B cell (primary cell): ENCODE measurements at regions not wholly inside any gene's neighbourhood (a gene's known extent, or its start where the extent isn't known, plus 50 kb on each side); places are given as distances from the start of the nearest gene placed in this dataset.

Source experiments
- ATAC-seq: fragments of 200-7000 bp; cut with Tn5 transposase; one replicate; pipeline ENCODE4 v1.10.0; 2021; ENCODE audit warnings: low read depth, mild to moderate bottlenecking, moderate number of reproducible peaks, moderate library complexity
- CTCF ChIA-PET: fragments of 350-600 bp; sonication (Branson Sonifier 250); formaldehyde crosslinking; loops from one replicate; lab custom pipeline; 2021; ENCODE audit warnings: antibody characterized with exemption, inconsistent platforms; lab: Charles Lee
- POLR2A ChIA-PET: fragments of 350-600 bp; sonication (Branson Sonifier 250); formaldehyde crosslinking; loops from one replicate; lab custom pipeline; 2021; ENCODE audit warnings: antibody characterized with exemption; lab: Charles Lee
- DNase-seq: peaks from one replicate; pipeline ENCODE4 v3.0.0; 2013
- H2AFZ ChIP-seq: 2 replicates; pipeline ENCODE4 v1.6.1; 2012; ENCODE audit warnings: mild to moderate bottlenecking, low read depth, low read length; ENCODE audit not compliant: insufficient read depth, poor library complexity, severe bottlenecking
- H3K27ac ChIP-seq, 2 donors: 1 replicate in 1 of 2; 2 replicates in 1 of 2; pipeline ENCODE4 v1.5.1; 2012 to 2013; ENCODE audit warnings: low read length in 2 of 2, mild to moderate bottlenecking in 2 of 2, moderate library complexity in 1 of 2
- H3K27me3 ChIP-seq, 4 experiments: fragments of 200-600 bp in 1 of 4; sonication (generic) in 1 of 4; replicated peaks in 1 of 4; 1 replicate in 2 of 4; 2 replicates in 2 of 4; pipeline versions ENCODE4 v1.6.1 to v1.7.0; 2013 to 2016; ENCODE audit warnings: low read length in 3 of 4, mild to moderate bottlenecking in 2 of 4, mixed read lengths in 1 of 4, moderate library complexity in 1 of 4; ENCODE audit not compliant: insufficient read depth in 4 of 4, control insufficient read depth in 3 of 4; ENCODE audit errors: control extremely low read depth in 1 of 4
- H3K36me3 ChIP-seq, 2 experiments: replicated peaks in 1 of 2; 1 replicate in 1 of 2; 2 replicates in 1 of 2; pipeline versions ENCODE4 v1.6.1 to v1.7.1; 2013; ENCODE audit warnings: low read length in 1 of 2; ENCODE audit not compliant: insufficient read depth in 2 of 2, control insufficient read depth in 1 of 2; ENCODE audit errors: control extremely low read depth in 1 of 2, extremely low read depth in 1 of 2
- H3K4me1 ChIP-seq, 2 donors: fragments of 200-600 bp in 1 of 2; sonication (generic) in 1 of 2; 1 replicate in 1 of 2; 2 replicates in 1 of 2; pipeline versions ENCODE4 v1.5.1 to v1.6.1; 2013 to 2017; ENCODE audit warnings: low read length in 2 of 2; ENCODE audit not compliant: control insufficient read depth in 2 of 2, insufficient read depth in 2 of 2
- H3K4me2 ChIP-seq: replicated peaks from 2 replicates; pipeline ENCODE3; 2012; ENCODE audit warnings: mild to moderate bottlenecking, low read depth, low read length; ENCODE audit not compliant: poor library complexity, severe bottlenecking
- H3K4me3 ChIP-seq, 5 experiments: fragments of 200-600 bp in 1 of 5; sonication (generic) in 1 of 5; 1 replicate in 3 of 5; 2 replicates in 2 of 5; pipeline versions ENCODE4 v1.5.1 to v1.7.0; 2011 to 2016; ENCODE audit warnings: low read length in 4 of 5, mild to moderate bottlenecking in 4 of 5, low read depth in 2 of 5, control low read depth in 1 of 5, moderate library complexity in 1 of 5; ENCODE audit not compliant: insufficient read depth in 1 of 5; ENCODE audit errors: control extremely low read depth in 1 of 5, extremely low read depth in 1 of 5
- H3K79me2 ChIP-seq: fragments of 200-600 bp; sonication (generic); one replicate; pipeline ENCODE4 v1.6.0; 2016; ENCODE audit warnings: low read length; ENCODE audit not compliant: control insufficient read depth, insufficient read depth
- H3K9ac ChIP-seq: fragments of 200-600 bp; sonication (generic); 2 replicates; pipeline ENCODE4 v1.6.1; 2017; ENCODE audit warnings: mild to moderate bottlenecking, low read length, moderate library complexity
- H3K9me3 ChIP-seq, 3 donors: one replicate each; pipeline versions ENCODE4 v1.6.1 to v1.7.1; 2013; ENCODE audit warnings: low read length in 2 of 3; ENCODE audit not compliant: control insufficient read depth in 2 of 3, insufficient read depth in 1 of 3; ENCODE audit errors: control extremely low read depth in 1 of 3
- H4K20me1 ChIP-seq: 2 replicates; pipeline ENCODE4 v1.6.0; 2012; ENCODE audit warnings: mild to moderate bottlenecking, low read length; ENCODE audit not compliant: insufficient read depth, control insufficient read depth, poor library complexity, severe bottlenecking
- H3K27ac Mint-ChIP-seq: one replicate; pipeline ENCODE4 v1.8.0; 2021; ENCODE audit warnings: mixed read lengths
- H3K27me3 Mint-ChIP-seq: one replicate; pipeline ENCODE4 v1.8.0; 2021; ENCODE audit warnings: mixed read lengths
- H3K4me1 Mint-ChIP-seq: one replicate; pipeline ENCODE4 v1.8.0; 2021; ENCODE audit warnings: mixed read lengths
- H3K4me3 Mint-ChIP-seq: one replicate; pipeline ENCODE4 v1.8.0; 2021; ENCODE audit warnings: mixed read lengths
- H3K9me3 Mint-ChIP-seq: one replicate; pipeline ENCODE4 v1.8.0; 2022; ENCODE audit warnings: mixed read lengths; ENCODE audit not compliant: insufficient read depth
- CTCF ChIP-seq: fragments of 200-600 bp; IDR thresholded peaks from one replicate; pipeline ENCODE4 v1.8.0; 2022; ENCODE audit warnings: antibody characterized with exemption, mild to moderate bottlenecking
- EZH2 ChIP-seq: IDR thresholded peaks from 2 replicates; pipeline ENCODE4 v1.6.1; 2012; ENCODE audit warnings: borderline replicate concordance, low read depth, mild to moderate bottlenecking, moderate library complexity, low read length; ENCODE audit not compliant: insufficient read depth, poor library complexity, severe bottlenecking
- WGBS: methylation state at CpG from one replicate; pipeline ENCODE4 v1.1.5; 2013; ENCODE audit warnings: missing lambda C conversion rate; ENCODE audit not compliant: insufficient coverage; 5-methylcytosine and 5-hydroxymethylcytosine counted together
- intact Hi-C: fragments of 100-400 bp; cut with micrococcal nuclease; formaldehyde crosslinking; loops from one replicate; pipeline ENCODE4 v1.10.0; 2022

GRCh38 chr15:94098921-94099573 lies 132.3 kb upstream of the MCTP2 start:
- intact Hi-C loops: no loop called here
- Histone ChIP-seq H2AFZ (no peak overlapping the region), H3K9me3 (no peaks in the 10 kb centered on the region), H3K36me3 (no peaks in the 10 kb centered on the region), H4K20me1 (no peaks in the 10 kb centered on the region), H3K4me2 (no peak overlapping the region), H3K27ac (no peak overlapping the region), H3K27me3 (peaks cover 0 to 2% (median 0%) of the 10 kb centered on the region in 4 experiments), H3K4me3 (no peak overlapping the region), H3K79me2 (no peaks in the 10 kb centered on the region), H3K4me1 (no peaks in the 10 kb centered on the region), H3K9ac (no peak overlapping the region)
- Mint-ChIP-seq H3K4me1 (no peaks in the 10 kb centered on the region), H3K9me3 (no peaks in the 10 kb centered on the region), H3K4me3 (no peak overlapping the region), H3K27ac (no peak overlapping the region), H3K27me3 (peaks cover 28% of the 10 kb centered on the region)
- DNase-seq (no peak), ATAC-seq (no peak)
- 73% methylated on average over 4 of the region's 5 CpGs for WGBS
- CTCF ChIA-PET: no interaction called here
- no peak for TF ChIP-seq CTCF
- no peak for TF ChIP-seq EZH2
- POLR2A ChIA-PET: no interaction called here

- Mint-ChIP-seq H3K4me1 (no peaks in the 10 kb centered on the region), H3K9me3 (no peaks in the 10 kb centered on the region), H3K4me3 (no peak overlapping the region), H3K27me3 (peaks cover 21% of the 10 kb centered on the region), H3K27ac (no peak overlapping the region)
- 84% methylated on average over 5 of the region's 6 CpGs for WGBS
- H3K4me2 ChIP-seq: no peak overlapping the region
- no peak overlapping the region for H2AFZ ChIP-seq
- TF ChIP-seq EZH2 (no peak), CTCF (no peak)
- H3K36me3 ChIP-seq: no peaks in the 10 kb centered on the region
- DNase-seq (no peak), ATAC-seq (no peak)
- H3K9ac ChIP-seq: no peak overlapping the region
- H3K4me1 ChIP-seq: no peaks in the 10 kb centered on the region
- ChIA-PET POLR2A (no interaction called here), CTCF (no interaction called here)
- H3K9me3 ChIP-seq: no peaks in the 10 kb centered on the region
- intact Hi-C loops: no loop called here
- no peaks in the 10 kb centered on the region for H4K20me1 ChIP-seq
- no peak overlapping the region for H3K27ac ChIP-seq
- H3K79me2 ChIP-seq: no peaks in the 10 kb centered on the region
- H3K27me3 ChIP-seq: no peaks in the 10 kb centered on the region
- H3K4me3 ChIP-seq: no peak overlapping the region
These were observed 133.8 kb upstream of the MCTP2 start for GRCh38 chr15:94097552-94097951.
